ENCODE measurements at regions not wholly inside any gene's neighbourhood (a gene's known extent, or its start where the extent isn't known, plus 50 kb on each side); places are given as distances from the start of the nearest gene placed in this dataset.

GRCh38 chr20:22341508-22341907 is 242.9 kb downstream of the FOXA2 start:
- Histone ChIP-seq H4K91ac (replicated peaks; ENCODE audit: insufficient read length, low read length) (no peak overlapping the region), H2BK15ac (ENCODE audit: low read length) (no peak overlapping the region), H3K14ac (ENCODE audit: insufficient read length) (no peak overlapping the region), H4K8ac (ENCODE audit: extremely low read depth, insufficient read depth, low read length) (no peak overlapping the region), H4K20me1 (replicated peaks in 1 of 2; ENCODE audit: control insufficient read depth in 1 of 2, insufficient read depth in 2 of 2, low read length in 2 of 2) (no peaks in the 10 kb centered on the region), H2BK12ac (ENCODE audit: low read depth, low read length) (no peak overlapping the region), H3K79me1 (ENCODE audit: low read depth, low read length) (no peaks in the 10 kb centered on the region), H3K9ac (replicated peaks in 1 of 4; ENCODE audit: extremely low read depth in 1 of 4, low read depth in 3 of 4, low read length in 3 of 4) (no peak overlapping the region), H3K79me2 (ENCODE audit: control insufficient read depth in 1 of 2, insufficient read depth in 2 of 2, low read length in 2 of 2) (no peaks in the 10 kb centered on the region), H3K27ac (ENCODE audit: low read depth, low read length) (no peak overlapping the region), H2BK20ac (ENCODE audit: low read length) (no peak overlapping the region), H2BK5ac (ENCODE audit: low read depth, low read length) (no peak overlapping the region), H3K4me2 (ENCODE audit: insufficient read depth in 1 of 2, low read depth in 2 of 2, low read length in 2 of 2) (no peak overlapping the region), H3K18ac (ENCODE audit: extremely low read depth, low read length) (no peak overlapping the region), H3K27me3 (replicated peaks in 1 of 4; ENCODE audit: control insufficient read depth in 3 of 4, extremely low read depth in 1 of 4, insufficient read depth in 3 of 4, low read length in 3 of 4) (peaks cover 0 to 7% (median 0%) of the 10 kb centered on the region in 4 experiments; a peak in 2 of 7 replicates), H3K56ac (replicated peaks; ENCODE audit: insufficient read length, low read depth, low read length) (no peak overlapping the region), H2AFZ (ENCODE audit: low read length) (no peak overlapping the region), H3K4me3 (ENCODE audit: extremely low read depth in 1 of 4, insufficient read depth in 2 of 4, low read depth in 3 of 4, low read length in 4 of 4) (no peak overlapping the region), H3K23ac (ENCODE audit: insufficient read length) (no peak overlapping the region), H4K5ac (ENCODE audit: insufficient read length, low read depth, low read length) (no peak overlapping the region), H2AK5ac (ENCODE audit: low read depth, low read length) (no peak overlapping the region), H3K23me2 (ENCODE audit: low read depth, low read length) (no peaks in the 10 kb centered on the region), H3K36me3 (ENCODE audit: control insufficient read depth in 2 of 4, insufficient read depth in 4 of 4, low read length in 3 of 4) (no peaks in the 10 kb centered on the region), H3K4me1 (replicated peaks in 1 of 4; ENCODE audit: control insufficient read depth in 3 of 4, insufficient read depth in 4 of 4, low read length in 3 of 4) (no peaks in the 10 kb centered on the region), H3K9me3 (ENCODE audit: insufficient read depth in 2 of 2, low read depth in 1 of 2, low read length in 1 of 2) (no peaks in the 10 kb centered on the region), H3K4ac (replicated peaks; ENCODE audit: insufficient read length, low read depth, low read length) (no peak overlapping the region), H2BK120ac (replicated peaks; ENCODE audit: low read depth, low read length) (no peak overlapping the region)
- no peak for DNase-seq (ENCODE audit: low read depth in 1 of 2, low spot score in 2 of 2)
- POLR2A ChIA-PET (ENCODE audit: partially characterized antibody), result no interaction called here
- TF ChIP-seq ATF3 (IDR thresholded peaks at IDR 0.05; ENCODE audit: insufficient read depth, low read depth, low read length), result no peak
- TF ChIP-seq CREB1 (IDR thresholded peaks at IDR 0.05), result no peak
- TF ChIP-seq RAD21 (IDR thresholded peaks at IDR 0.05 in 1 of 2, conservative IDR thresholded peaks at IDR 0.05 in 1 of 2; ENCODE audit: low read depth in 2 of 2, low read length in 2 of 2), result no peak
- TF ChIP-seq HDAC6 (IDR thresholded peaks at IDR 0.05; ENCODE audit: low read depth, low read length), result no peak
- no peak for TF ChIP-seq BACH1 (IDR thresholded peaks at IDR 0.05; ENCODE audit: low read length)
- TF ChIP-seq SAP30 (IDR thresholded peaks at IDR 0.05; ENCODE audit: insufficient read depth, insufficient replicate concordance, low read length), result no peak
- TF ChIP-seq NRF1 (IDR thresholded peaks at IDR 0.05; ENCODE audit: low read depth, low read length), result no peak
- no peak for TF ChIP-seq POLR2AphosphoS5 (IDR thresholded peaks at IDR 0.05; ENCODE audit: low read depth, low read length)
- no peak for TF ChIP-seq SIRT6 (IDR thresholded peaks at IDR 0.05; ENCODE audit: low read length)
- no peak for TF ChIP-seq CTCF (IDR thresholded peaks at IDR 0.05; ENCODE audit: control extremely low read depth in 1 of 3, insufficient read depth in 1 of 3, low read depth in 1 of 3, low read length in 3 of 3)
- no peak for TF ChIP-seq PHF8 (conservative IDR thresholded peaks at IDR 0.05; ENCODE audit: low read depth, low read length)
- no peak for FAIRE-seq
- CTCF ChIA-PET (ENCODE audit: partially characterized antibody), result interaction anchor here (0.6 to 6.6 kb wide), 6 partner anchors 9 to 341 kb away, joined by 3 to 140 read pairs (median 30); partner anchors contain the start of gene FOXA2
- WGBS, 2 experiments (ENCODE audit: extremely low coverage in 1 of 2, insufficient coverage in 1 of 2, insufficient read length in 1 of 2, insufficient replicate concordance in 2 of 2, low coverage in 1 of 2, low lambda C conversion rate in 2 of 2, missing lambda C conversion rate in 1 of 2), result 76% methylated on average over 6 of the region's 6 CpGs; no CpG with 5 or more reads in 1 of the 2 experiments

Measured in H1 (cell line).